ENCODE measurements at regions not wholly inside any gene's neighbourhood (a gene's known extent, or its start where the extent isn't known, plus 50 kb on each side); places are given as distances from the start of the nearest gene placed in this dataset.
"Not testable (repeated sequence)": the region's sequence is repeated elsewhere in the genome, so short reads cannot be mapped to it uniquely, and the experiment has no call there.

- no peak overlapping the region for H3K4me3 ChIP-seq
- H3K4me1 ChIP-seq (ENCODE audit: insufficient read depth) = peaks cover 3% of the 10 kb centered on the region
- TF ChIP-seq CTCF (IDR thresholded peaks at IDR 0.05) (no peak), EP300 (IDR thresholded peaks at IDR 0.05) (no peak), POLR2A (IDR thresholded peaks at IDR 0.05) (no peak)
- no peaks in the 10 kb centered on the region for H3K27me3 ChIP-seq
- no peaks in the 10 kb centered on the region for H3K9me3 ChIP-seq
- no peak for DNase-seq
- 29 to 93% (median 91%) methylated on average over 1 of the region's 1 CpG for WGBS, 3 donors
- intact Hi-C loops (cut with DNase I) = no loop called here
- no peak overlapping the region for H3K27ac ChIP-seq
- no peaks in the 10 kb centered on the region for H3K36me3 ChIP-seq
These were observed 587.5 kb downstream of the RFPL4B start for GRCh38 chr6:112934433-112935327.

- Histone ChIP-seq H3K27ac (no peak overlapping the region), H3K4me1 (ENCODE audit: insufficient read depth) (peaks cover 3% of the 10 kb centered on the region), H3K36me3 (no peaks in the 10 kb centered on the region), H3K4me3 (no peak overlapping the region), H3K9me3 (no peaks in the 10 kb centered on the region), H3K27me3 (no peaks in the 10 kb centered on the region)
- DNase-seq = no peak
- intact Hi-C loops (cut with DNase I) = no loop called here
- no peak for TF ChIP-seq CTCF (IDR thresholded peaks at IDR 0.05)
- 89 to 92% (median 90%) methylated on average over 2 of the region's 2 CpGs for WGBS, 3 donors
These were observed 588.4 kb downstream of the RFPL4B start for GRCh38 chr6:112935402-112936078.

GRCh38 chr6:112936079-112936472 is 588.9 kb downstream of the RFPL4B start:
- Histone ChIP-seq H3K27me3 (no peaks in the 10 kb centered on the region), H3K36me3 (no peaks in the 10 kb centered on the region), H3K4me1 (ENCODE audit: insufficient read depth) (peaks cover 3% of the 10 kb centered on the region), H3K9me3 (no peaks in the 10 kb centered on the region), H3K27ac (no peak overlapping the region), H3K4me3 (no peak overlapping the region)
- intact Hi-C loops (cut with DNase I) = no loop called here
- no peak for TF ChIP-seq EP300 (IDR thresholded peaks at IDR 0.05)
- no peak for TF ChIP-seq POLR2A (IDR thresholded peaks at IDR 0.05)
- no peak for TF ChIP-seq CTCF (IDR thresholded peaks at IDR 0.05)
- WGBS, 3 donors = 75 to 81% (median 78%) methylated on average over 7 of the region's 7 CpGs
- DNase-seq = no peak

GRCh38 chr6:112936504-112936903 is 589.4 kb downstream of the RFPL4B start:
- Histone ChIP-seq H3K4me1 (ENCODE audit: insufficient read depth) (peaks cover 3% of the 10 kb centered on the region), H3K27me3 (no peaks in the 10 kb centered on the region), H3K9me3 (no peaks in the 10 kb centered on the region), H3K27ac (no peak overlapping the region), H3K36me3 (no peaks in the 10 kb centered on the region), H3K4me3 (no peak overlapping the region)
- intact Hi-C loops (cut with DNase I) = no loop called here
- no peak for DNase-seq
- 0 to 4% (median 3%) methylated on average over 1 of the region's 1 CpG for WGBS, 3 donors
- no peak for TF ChIP-seq CTCF (IDR thresholded peaks at IDR 0.05)
- no peak for TF ChIP-seq EP300 (IDR thresholded peaks at IDR 0.05)
- TF ChIP-seq POLR2A (IDR thresholded peaks at IDR 0.05) = no peak

DNA sequence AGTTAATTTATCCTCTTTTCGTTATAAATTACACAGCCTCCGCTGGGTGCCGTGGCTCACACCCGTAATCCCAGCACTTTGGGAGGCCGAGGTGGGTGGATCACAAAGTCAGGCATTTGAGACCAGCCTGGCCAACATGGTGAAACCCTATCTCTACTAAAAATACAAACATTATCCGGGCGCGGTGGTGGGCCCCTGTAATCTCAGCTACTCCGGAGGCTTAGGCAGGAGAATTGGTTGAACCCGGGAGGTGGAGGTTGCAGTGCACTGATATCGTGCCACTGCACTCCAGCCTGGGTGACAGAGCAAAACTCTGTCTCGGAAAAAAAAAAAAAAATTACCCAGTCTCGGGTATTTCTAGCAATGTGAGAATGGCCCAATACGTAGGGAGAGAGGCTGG is 590.6 kb downstream of the RFPL4B start:
- H3K36me3 ChIP-seq; H3K4me3 ChIP-seq; H3K4me1 ChIP-seq (ENCODE audit: insufficient read depth); DNase-seq; intact Hi-C loops (cut with DNase I); H3K27ac ChIP-seq; H3K9me3 ChIP-seq; H3K27me3 ChIP-seq: not testable (repeated sequence)
- WGBS, 3 donors = 97 to 98% (median 98%) methylated on average over 14 of the region's 14 CpGs

All from ovary (tissue), 7 donors.